COLO668 (cell line): ENCODE measurements at regions not wholly inside any gene's neighbourhood (a gene's known extent, or its start where the extent isn't known, plus 50 kb on each side); places are given as distances from the start of the nearest gene placed in this dataset.

ENCODE experiments used
- DNase-seq: peaks from one replicate; lab custom pipeline; 2025; ENCODE audit not compliant: unreplicated experiment; lab: John Stamatoyannopoulos, UW

DNA sequence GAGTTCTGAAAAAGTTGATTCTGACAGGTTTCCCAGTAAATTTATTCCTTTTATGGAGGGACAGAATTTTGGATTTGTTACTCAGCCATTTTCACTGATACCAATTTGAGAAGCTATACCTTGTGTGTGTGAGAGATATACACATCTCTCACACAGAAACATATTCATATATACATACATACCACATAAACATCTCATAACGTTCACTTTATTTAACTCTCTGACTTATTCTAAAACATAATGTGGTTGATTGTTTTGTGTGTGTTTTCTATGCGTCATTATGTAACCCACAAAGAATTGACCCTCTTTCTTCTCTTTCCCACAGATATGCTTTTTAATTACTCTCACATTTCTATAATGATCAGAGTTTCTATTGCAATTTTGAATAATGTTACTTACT is 570.8 kb upstream of the TLE4 start:
- no peak for DNase-seq

- no peak for DNase-seq
Observed at GRCh38 chr9:79003514-79003913, 568.3 kb upstream of the TLE4 start.

GRCh38 chr9:79004032-79004431 is 567.7 kb upstream of the TLE4 start:
- DNase-seq: no peak

DNA sequence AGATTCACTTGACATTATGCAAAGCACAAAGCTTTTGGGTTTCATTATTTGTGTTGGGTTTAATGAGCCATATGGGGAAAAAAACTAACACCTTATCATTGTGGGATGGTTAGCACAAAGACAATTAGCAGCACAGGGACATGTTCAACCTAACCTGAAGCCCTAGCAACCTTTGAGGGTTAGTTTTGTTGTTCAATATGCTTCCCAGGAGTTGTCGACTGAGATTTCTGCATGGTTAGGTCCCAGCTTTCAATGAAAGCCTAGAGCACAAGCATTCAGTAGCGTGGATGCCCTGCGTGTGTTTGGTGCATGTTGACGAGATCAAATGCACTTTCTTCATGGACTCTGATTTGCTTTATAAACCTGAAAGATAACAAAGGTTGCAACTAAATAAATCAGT is 565.2 kb upstream of the TLE4 start:
- no peak for DNase-seq

DNA sequence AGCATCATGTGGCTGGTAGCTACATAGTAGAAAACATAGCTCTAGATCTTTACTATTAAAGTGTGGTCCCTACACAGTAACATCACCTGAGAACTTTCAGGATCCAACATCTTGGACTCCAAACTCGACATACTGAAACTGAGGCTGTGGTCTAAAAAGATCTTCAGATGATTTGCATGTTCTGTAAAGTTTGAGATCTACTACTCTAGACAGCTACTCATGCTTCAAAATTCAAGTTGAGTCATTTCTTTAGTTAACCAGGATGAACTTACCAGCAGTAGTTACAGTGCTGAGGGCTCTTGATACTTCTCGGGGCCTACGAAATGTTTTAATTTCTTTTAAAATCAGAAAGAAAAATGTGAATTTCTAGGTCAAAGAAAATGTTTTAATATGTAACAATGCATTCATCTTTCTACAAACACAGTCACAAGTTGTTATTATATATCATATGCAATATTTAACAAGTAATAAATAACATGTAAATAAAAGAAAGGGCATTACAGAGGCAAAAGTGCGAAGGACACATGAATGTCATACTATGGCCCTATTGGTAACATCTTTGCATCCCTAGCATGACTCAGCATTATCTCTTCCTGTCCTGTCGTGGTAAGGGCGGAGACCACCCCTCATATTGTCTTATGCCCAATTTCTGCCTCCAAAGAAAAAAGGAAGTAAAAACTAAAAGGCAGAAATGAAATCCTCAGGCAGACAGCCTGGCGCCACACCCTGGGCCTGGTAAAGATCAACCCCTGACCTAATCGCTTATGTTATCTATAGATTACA is 563.9 kb upstream of the TLE4 start:
- DNase-seq: no peak

DNA sequence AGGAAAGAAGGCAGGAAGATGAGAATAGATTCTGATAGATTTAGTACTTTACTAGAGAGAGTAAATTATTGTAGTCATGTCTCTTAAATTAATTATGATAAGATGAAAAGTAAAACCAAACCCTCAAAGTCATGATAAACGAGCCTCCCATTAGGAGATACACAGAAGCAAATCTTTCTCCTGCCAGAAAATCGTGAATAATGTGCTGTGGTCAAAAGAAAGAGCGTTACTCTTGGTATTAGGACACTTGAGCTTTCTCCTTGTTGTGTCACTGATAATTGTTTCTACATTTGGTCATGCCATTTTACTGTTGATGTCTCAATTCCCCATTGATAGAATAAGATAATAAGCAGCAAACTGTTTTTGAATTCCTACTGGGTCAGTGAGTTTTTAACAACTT is 562.8 kb upstream of the TLE4 start:
- no peak for DNase-seq

DNA sequence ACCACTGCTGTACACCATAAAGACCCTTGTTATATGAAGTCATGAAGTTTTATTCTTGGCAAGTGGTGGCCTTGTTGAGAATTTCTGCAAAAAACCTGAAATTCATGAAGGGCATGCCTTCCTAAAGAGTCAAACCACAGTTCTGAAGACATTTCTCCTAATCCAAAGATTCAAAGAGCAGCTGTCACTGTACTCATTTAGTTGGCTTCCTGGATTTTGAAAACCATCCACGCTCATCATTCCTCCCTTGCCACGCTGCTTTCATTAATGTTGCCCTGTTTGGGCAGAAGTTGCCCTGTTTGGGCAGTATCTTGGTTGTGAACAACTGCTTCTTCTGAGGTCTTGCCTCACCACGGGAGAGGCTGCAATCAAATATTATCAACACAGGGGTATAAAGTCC is 560.3 kb upstream of the TLE4 start:
- no peak for DNase-seq

- no peak for DNase-seq
Observed at GRCh38 chr9:79012561-79012960, 559.2 kb upstream of the TLE4 start.

DNA sequence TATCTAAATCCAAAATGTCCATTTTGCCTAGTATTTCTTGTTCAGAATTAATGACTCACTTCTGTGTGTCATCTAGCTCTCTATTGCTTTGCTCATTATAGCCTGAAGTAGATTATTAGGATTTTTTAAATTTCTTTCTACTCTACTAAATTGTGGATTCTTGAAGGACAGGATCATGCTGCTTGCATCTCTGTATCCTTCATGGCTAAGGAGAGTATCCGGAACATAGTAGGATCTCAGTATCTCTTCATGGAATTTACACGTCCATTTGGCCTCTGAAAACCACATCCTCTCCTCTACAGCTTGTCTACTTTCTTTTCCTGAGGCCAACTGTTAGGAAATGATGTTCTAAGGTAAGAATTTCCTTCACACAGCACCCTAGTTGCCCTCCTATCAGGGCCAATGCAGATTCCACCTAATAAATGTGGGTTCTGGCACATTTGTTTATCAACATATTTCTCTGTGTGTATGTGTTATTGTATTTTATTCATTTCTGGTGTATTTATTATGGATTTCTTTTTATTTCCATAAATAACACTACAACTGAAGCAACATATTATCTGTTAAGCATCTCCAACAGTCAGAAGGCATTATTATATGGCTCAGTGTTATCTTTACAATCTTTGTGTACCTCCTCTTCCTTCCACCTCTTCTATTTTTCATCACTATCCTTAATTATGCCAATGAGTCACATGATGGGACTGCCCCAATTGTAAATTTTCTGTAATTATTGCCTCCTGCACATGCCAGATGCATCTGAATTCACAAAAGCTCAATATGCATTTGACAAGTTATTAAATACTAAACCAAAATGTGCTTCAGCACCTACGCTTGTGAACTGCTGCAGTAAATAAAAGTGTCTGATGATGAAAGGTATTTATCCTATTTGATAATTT is 557.8 kb upstream of the TLE4 start:
- no peak for DNase-seq

GRCh38 chr9:79014929-79015699 is 556.7 kb upstream of the TLE4 start:
- DNase-seq: peak; percentile 16

DNA sequence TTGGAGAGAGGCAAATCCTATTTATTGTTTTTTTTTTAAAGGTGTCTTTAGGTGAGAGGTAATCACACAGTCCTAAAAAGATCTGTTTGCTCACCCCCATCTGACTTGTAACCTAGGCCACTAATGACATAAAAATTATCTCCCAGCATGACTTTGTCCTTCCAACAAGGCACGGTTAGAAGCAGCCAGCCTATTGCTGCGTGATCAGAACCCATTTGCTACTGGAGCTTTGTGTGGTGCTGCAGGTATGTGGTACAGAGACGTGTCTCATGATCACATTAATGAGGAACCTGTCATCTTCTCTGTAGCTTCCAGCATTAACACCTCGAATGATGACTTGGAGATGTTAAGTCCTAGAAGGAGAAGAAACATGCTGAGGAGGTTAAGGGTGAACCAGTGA is 555.8 kb upstream of the TLE4 start:
- DNase-seq: peak; percentile 15

GRCh38 chr9:79020276-79020675 is 551.5 kb upstream of the TLE4 start:
- peak; percentile 44 for DNase-seq

- no peak for DNase-seq
Observed at GRCh38 chr9:79021084-79021483, 550.7 kb upstream of the TLE4 start.

DNA sequence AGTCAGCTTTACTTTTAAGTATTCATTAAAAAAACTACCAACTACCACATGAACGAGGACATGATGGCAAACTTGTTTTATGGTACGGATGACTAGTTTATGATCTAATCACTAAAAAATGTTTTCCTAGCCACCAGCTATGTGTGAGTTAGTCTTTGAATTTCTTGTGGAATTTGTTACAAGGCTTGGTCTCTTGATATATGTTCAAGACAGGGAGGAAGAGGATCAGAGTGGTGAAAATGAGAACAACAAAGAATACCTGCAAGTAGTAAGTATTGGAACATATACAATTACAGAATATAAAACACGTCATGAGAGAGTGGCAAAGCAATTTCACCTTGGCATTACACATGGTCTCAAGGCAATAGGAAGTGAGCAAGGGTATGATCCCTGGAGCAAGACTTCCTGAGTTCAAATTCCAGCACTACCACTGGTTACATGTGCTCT is 548.6 kb upstream of the TLE4 start:
- DNase-seq: no peak

DNA sequence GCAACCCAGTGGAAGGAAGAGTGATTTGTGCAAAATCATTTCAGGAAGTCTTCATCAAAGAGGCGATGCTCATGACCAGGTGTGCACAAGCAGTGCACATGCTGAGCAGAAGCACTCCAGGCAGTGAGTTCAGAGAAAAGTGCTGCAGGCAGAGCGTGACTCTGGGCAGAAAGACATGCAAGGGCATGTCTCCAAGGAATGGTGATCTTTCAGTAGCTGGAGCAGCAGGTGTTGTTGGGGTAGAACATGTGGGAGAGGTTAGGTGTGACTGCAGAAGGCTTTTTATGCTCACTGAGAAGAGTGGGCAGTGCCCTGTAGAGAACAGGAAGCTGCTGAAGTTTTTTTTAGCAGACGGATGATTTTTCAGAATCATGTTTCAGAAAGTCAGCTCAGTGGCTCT is 545.4 kb upstream of the TLE4 start:
- DNase-seq: peak; percentile 20

- DNase-seq: no peak
Observed at GRCh38 chr9:79028101-79028500, 543.7 kb upstream of the TLE4 start.

DNA sequence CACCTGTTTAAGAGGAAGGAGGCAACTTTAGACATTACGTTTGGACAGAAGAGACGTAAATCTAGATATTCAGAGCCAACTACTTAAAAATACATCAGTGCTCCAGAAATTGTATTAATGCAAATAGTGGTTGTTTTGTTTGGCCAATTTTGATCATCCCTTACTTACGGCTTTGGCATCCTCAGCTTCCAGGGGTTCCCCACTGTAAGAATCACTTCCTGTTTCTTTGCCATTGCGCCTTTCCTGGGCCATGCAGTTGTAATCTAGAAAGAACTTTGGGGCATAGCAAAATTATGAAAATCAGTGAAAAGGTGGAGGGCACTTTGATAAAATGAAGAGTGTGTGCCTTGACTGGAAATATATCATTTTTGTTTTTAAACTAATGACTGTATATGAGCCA is 537.2 kb upstream of the TLE4 start:
- DNase-seq: no peak

DNA sequence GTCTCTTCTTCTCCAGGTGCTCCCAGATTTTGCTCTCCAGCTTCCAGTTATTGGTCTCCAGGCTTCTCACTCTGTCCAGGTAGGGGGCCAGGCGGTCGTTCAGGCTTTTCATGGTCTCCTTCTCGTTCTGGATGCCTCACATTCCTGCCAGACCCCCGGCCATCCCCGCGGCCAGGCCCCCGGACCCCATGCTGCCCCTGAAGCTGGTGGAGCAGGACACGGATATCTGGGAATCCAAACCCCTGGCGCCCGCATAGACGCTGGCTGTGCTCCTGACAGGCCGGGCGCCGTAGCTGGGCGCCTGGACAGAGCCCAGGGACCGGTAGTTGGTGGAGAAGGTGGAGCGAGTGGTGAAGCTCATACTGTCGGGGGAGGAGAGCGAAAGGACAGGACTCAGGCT is 534.4 kb upstream of the TLE4 start:
- no peak for DNase-seq

DNA sequence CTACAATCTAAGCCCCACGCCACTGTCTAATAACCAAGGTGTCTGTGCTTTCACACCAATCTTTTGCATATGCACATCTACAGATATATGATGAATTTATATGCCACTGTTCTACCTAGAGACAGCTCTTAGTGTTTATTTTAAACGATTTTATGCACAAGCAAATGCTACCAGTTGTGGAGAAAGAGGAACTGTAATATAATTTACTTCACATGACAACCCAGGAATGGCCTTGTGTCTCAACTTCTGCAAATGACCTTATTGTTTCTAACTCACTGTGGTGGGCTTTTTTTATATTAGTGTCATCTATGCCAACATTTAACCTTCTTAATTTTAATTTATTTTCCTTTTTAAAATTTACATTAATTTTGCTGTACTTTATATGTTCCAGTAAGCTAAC is 531.1 kb upstream of the TLE4 start:
- no peak for DNase-seq

GRCh38 chr9:79041266-79041665 is 530.5 kb upstream of the TLE4 start:
- DNase-seq: no peak

DNA sequence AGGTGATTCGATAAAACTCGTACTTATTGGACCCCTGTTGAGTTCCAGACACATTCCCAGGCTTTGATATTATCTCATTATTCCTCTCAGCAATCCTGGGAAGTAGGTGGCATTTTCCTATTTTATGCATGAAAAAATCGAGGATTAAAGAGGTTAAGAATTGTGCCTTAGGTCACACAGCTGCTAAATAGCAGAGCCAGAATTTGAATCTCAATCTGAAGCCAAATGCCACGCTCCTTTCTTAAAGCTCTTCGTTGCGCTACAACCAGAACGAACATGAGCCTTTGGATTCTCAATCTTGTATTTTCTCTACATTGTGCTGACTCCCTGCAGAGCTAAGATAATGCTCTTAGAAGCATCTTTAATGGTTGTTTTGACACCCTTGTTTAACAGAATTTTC is 527.8 kb upstream of the TLE4 start:
- no peak for DNase-seq

DNA sequence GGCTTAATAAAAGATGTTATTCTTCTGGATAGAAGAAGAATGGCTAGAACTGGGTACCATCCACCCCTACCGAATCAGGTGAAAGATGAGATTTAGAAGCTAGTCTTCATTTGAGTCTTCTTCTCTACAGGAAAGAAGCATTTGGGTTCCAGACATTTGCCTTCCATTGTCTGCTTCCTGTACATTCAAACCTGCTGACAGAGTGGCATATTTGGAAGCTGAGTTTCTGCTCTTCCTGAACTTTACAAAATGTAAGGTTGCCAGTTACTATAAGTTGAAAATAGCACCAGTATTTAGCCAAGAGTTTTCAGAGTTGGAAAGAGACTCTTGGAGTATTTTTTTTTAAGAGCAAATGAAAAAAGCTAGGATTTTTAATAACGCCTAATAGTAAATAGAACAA is 525.4 kb upstream of the TLE4 start:
- no peak for DNase-seq
